ENCODE measurements at regions not wholly inside any gene's neighbourhood (a gene's known extent, or its start where the extent isn't known, plus 50 kb on each side); places are given as distances from the start of the nearest gene placed in this dataset.

DNA sequence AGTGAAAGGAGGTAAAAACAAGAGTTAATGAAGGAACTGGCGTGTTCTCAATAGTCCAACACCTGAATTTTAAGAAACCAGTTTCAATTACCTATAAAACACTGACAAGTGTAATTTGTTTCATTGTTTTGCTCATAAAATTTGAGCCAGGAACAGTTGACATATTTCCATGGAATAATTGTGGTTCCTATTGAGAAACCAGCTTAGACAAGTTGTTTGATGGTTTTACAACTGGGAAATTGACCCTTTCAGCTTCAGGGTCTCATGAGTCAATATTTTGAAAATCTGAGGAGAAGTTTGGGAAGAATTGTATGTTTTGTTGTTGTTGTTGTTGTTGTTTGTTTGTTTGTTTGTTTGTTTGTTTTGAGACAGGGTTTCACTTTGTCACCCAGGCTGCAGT is 69.1 kb upstream of the GADD45A start:
- DNase-seq (ENCODE audit: low spot score) = no peak

DNA sequence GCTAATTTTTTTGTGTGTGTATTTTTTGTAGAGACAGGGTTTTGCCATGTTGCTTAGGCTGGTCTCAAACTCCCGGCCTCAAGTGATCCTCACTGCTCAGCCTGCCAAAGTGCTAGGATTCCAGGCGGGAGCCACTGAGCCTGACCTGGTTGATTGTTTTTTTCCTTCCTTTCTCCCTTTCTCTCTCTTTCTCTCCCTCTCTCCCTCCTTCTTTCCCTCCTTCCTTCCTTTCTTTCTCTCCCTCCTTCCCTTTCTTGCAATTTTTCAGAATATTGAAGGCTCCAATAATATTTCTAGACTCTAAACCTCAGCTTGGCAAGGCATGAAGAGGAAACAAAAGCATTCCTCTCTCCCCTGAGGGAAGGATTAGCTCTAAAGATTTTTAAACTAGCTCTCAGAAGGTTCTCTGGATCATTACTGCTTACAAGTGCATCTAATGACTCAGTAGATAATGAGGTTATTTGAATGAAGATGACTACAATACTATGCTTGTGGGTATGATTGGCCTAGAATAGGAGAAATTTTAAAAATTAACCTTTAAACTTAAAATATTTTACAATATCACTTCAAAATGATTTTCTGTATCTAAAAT is 68.5 kb upstream of the GADD45A start:
- DNase-seq (ENCODE audit: low spot score) = no peak

DNA sequence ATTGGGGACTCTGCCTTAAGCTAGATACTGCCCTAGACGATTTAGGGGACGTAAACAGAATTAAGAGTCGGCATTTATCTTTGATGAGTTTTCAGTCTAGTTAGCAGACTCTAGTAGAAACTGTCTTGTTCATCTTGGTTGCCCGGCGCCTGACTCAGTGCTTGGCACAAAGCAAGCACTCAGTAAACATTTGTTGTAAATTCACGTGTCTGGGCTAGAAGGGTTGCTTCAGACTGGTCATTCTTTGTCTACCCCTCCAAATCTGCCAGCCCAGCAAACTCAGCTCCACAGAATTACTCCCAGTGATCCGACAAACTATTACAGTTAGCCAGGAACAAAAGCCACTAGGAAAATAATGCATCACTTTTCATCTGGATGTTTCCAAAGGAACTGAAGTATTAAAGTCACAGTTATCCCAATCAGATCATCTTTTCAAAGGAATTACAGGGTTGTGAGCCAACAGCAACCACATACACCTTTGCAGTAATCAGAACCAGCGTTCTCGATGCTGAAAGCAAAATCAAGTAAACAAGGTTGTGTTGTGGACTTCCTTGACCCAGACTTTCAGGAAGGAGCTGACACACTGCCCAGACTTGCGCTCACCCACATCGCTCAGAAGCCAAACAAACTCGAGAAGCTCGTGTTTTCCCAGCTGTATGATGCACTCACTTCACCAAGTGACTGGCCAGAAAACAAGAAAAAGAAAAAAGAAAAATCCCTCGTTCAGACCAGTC is 66.5 kb upstream of the GADD45A start:
- DNase-seq (ENCODE audit: low spot score) = no peak

DNA sequence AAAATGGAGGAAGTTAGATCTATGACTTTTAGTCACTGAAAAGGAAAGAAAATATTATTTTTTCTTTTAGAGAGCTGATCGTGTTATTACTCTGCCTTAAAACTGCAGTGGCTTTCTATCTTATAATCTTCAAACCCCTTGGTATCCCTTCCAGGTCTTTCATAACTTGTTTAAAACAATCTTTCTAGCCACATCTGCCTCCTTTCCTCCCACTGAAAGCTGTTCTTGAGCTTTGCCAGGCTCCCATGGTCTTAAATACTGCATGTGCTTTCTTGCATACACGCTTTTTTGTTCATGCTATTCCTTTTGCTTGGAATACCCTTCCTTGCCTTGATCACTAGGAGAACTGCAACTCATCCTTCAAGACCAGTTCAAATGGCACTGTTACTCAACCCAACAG is 65.9 kb upstream of the GADD45A start:
- DNase-seq (ENCODE audit: low spot score) = no peak

DNA sequence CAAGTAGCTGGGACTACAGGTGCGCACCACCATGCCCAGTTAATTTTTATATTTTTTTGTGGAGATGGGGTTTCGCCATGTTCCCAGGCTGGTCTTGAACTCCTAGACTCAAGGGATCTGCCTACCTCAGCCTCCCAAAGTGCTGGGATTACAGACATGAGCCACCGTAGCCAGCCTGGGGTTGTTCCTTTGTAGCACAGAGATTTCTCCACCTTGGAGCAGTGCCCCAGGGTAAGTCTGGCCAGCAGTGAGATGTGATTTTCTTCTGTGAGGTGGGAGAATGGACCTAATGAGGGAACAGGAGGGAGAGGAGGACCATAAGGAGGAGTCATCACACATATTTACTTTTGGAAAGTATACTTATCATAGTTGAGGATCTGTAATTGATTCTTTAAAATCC is 61.1 kb upstream of the GADD45A start:
- no peak for DNase-seq (ENCODE audit: low spot score)

DNA sequence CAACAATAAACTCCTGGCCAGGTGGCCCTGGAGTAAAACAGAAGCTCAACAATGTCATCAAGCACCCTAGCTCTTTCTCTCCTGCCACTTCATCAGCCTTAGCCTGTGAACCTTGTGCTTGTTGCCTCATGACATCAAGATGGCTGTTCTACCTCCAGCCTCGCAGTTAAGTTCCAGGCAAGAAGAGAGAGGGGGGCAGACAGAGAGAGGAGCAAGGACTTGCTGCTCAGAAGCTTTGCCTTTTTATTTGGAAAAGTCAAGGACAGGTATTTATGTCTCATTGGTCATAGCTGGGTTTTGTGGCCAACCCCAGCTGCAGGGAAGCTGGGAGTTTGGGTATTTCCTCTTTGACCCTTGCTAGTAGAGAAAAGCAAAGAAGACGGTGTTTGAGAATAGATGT is 60.3 kb upstream of the GADD45A start:
- DNase-seq (ENCODE audit: low spot score) = no peak

DNA sequence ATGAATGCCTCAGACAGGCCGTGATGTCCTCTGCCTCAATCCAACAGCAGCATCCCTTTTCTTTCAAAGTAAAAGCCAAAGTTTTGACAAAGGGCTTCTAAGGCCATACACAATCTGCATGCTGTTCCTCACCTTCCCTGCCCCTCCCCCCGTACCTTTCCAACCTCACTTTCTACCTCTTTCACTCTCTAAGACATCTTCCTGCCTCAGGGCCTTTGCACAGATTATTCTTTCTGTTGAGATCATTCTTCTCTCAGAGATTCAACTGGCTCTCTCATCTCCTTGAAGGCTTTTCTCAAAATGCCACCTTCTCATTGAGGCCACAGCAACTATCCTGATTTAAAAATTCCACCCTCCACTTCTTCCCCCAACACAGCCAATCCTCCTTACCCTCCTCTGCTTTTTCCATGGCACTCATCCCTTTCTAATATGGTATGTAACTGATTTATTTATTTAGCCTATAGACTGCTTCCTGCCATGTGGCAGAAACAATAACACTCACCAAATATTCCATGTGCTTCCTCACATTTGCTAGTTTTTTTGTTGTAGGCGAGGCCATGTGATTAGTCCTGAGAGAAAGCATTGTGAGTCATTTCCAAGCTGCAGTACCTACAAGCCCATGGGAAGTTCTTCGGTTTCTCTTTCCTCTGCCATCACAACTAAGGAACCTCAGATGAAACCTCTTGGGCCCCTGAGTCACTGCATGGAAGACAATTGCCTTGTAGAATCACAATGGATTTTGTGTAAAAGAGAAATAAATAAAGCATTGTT is 58.7 kb upstream of the GADD45A start:
- no peak for DNase-seq (ENCODE audit: low spot score)

DNA sequence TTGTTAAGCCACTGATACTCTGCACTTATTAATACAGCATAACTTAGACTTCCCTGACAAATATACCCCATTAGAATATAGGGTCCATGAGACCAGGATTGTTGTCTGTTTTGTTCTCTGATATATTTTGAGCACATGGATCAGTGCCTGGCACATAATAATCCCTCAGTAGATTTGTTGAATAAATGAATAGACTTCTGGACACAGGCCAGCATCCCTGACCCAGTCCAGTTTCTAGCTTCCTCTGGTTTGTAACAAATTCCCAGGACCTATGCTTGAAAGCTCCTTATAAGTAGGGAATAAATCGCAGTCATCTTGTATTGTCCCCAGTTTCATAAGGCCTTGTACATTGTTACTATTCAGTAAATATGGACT is 58.2 kb upstream of the GADD45A start:
- DNase-seq (ENCODE audit: low spot score) = no peak

DNA sequence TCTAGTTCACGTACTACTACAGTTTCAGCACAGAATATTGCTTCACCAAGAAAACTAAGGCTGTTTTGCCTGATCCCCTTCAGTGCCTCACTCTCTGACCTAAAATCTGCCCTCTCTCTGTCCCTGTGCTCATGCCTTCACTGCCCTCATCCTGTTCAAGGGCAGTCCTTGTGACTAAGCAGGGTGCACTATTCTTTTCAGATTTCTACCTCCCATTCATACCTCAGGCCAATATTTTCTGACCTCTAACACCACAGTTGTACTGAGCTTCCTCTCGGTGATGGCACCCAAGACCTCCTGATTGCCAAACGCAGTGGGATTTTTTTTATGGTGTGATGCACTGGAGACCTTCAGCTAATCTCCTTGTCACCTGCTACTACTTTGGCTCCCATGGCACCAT is 57.7 kb upstream of the GADD45A start:
- no peak for DNase-seq (ENCODE audit: low spot score)

DNA sequence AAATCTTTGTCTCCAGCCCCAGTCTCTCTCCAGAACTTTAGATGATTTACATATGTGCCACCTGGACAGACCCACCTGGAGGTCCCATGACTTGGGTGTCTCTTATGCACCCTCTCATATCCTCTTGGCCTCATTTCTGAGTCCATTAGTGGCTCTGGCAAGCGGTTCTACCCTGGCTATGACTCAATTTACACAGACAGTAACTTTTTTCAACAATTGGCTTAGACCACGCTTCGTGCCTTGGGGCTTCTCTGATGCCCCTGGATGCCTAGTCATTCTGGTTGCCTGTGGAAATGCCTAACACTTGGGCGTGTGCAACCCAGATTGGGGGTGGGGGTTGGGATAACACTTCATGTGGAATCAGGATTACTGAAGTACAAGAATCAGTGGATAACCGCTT is 57.1 kb upstream of the GADD45A start:
- no peak for DNase-seq (ENCODE audit: low spot score)

DNA sequence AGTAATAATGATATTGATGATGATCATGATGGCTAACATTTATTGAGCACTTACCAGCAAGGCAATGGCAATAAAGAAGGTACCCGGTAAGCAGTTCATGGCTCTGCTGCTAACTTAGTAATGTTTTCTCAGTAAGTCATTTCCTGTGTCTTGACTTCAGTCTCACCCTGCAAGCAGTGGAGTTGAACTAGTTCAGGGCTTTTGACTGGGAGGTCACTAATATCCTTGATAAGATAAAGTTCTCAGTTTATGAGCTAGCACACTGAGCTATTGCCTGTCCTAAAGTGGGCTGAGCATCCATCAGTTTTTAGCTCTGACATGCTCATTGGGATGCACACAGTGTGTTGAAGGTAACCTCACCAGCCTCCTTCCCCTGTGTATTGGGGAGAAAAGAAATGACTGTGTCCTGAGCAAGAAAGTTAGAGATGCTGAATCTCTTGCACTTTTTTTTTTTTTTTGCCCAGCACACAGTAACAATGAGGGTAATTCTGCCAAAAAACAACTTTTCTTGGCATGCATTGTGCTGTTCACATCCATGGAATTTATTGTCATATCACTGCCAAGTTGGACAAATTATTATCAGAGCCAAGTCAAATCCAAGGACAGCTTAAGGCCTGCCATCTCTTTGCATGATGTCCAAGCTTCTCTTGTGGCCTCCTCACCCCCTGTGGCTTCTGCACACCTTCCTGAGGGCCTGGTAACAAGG is 55.5 kb upstream of the GADD45A start:
- no peak for DNase-seq (ENCODE audit: low spot score)

DNA sequence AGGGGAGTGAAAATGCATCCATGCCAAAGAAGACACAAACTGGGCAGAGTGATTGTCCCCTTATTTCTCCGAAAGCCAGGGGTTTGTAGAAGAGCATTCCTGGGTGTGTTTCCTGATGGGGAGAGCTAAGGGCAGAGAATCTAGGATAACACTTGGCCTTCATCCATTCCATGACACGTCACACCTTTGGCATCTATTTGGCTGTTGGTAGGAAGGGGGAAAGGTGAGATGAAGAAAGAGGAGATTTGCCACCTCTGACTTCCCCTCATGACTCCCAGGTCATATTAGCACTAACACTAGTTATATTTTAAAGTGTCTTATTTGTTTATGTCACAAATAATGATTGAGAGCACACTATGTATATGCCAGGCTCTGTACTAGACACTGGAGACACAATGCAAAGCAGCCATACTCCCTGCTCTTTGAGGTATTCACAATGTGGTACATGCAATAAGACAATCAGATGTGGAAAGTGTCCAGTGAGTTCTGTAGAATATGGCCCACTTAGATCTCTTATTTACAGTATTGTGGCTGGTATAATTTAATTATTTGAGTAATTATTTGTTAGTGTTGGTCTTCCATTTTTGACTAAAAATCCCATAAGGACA is 54.5 kb upstream of the GADD45A start:
- DNase-seq (ENCODE audit: low spot score) = no peak

DNA sequence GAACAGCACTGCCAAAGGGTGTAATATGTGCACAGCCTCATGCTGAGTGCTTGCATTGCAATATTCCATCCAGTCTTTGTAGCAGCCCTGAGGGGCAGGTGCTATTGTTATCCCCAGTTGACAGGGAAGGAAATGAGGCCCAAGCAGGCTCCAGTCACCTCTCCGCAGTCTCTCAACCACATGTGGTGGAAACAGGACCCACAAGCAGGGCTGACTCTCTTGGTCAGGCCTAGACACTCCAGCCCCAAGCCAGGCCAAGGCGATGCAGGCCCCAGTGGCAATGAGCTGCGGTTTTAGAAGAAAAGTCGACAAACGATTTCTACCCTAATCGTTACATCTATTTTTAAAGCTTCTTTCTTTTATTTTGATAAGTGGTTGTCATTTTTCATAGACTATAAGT is 52.6 kb upstream of the GADD45A start:
- no peak for DNase-seq (ENCODE audit: low spot score)

DNA sequence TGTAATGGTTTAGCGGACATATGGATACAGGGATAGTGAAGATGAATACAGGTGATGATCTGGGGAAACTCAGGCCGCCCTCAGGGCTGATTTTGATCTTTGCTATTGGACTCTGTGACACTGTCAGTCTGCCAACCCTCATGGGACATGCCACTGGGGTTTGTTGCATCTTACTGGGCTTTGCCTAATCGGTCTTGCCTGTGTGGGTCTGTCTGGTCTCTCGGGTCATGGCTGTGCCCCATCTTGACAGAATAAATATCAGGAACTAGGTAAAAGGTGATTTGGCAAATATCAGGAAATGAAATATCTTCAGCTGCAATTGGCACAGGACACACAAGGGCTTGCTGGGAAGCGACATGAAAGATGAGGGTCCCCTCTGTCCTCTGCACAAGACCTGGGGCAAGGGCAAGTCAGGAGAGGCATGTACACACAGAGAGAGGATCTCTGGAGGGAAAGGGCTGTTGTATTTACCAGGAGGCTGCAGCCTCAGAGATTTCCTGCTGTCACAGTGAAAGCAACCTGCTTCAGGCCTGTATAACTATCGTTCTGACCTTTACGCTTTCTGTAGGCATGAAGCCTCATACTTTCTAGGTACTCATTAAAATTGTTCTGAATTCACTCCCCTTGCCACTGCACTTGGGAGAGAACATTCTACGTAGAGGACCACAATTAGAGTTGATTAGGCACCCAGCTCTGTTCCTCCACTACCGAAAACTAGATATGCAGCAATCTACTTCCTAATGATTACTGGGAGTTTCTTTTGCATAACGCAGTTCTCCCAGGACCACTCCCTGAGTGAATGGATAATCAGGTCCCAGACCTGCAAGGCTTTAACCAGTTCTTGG is 52.0 kb upstream of the GADD45A start:
- DNase-seq (ENCODE audit: low spot score) = no peak

DNA sequence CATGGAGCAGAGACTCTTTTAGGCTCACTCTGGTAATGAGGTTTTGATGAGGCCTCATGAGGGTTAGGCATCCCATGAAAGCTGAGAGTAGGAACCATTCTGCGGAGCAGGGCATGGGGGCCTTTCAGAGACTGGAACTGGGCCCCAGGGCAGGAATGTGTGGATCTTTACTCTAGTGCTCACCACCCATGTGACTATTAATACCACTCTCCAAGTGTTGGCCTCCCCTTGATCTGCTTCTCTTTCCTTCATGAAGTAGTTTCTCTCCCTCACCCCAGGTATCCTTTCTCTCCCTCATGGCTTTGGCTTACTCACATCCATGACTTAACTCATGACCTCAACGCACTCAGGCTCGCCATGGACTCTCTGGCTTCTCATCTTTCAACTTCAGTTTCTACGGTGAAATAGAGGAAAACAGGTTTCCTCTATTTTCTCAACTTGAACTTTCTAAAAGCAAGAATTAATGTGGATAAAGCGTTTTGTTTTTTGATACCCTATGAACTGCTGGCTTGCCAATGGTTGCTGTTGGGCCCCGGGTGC is 50.5 kb upstream of the GADD45A start:
- no peak for DNase-seq (ENCODE audit: low spot score)

DNA sequence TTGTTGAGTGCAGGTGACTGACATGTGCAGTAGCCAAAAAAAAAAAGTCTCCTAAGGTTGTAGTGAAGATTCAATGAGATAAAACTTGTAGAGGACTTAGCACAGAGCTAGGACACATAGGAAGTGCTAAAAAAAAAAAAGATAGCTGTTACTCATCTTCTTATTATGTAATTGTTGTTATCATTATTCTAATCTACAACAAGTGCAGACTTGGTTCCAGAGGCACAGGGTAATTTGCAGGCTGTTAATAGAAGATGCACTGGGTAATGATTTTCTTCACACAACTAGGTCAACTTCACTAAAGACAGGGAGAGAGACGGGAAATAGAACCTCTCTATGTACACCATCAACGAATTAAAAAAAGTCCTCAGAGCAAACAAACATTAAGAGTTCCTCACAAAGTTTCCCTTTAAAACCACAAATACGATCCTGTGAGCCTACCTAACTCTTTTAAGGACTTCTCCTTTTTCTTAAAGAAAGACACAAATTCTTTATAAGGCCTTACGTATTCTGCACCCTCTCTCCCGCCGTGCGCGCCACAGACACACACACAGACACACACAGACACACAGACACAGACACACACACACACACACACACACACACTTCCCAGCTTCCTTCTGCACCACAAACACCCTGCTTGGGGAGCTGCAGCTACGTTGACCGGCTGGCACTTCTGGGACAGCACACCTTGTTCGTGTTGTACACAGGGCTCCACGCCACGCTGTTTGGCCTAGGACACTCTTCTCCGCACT is 49.8 kb upstream of the GADD45A start:
- DNase-seq (ENCODE audit: low spot score) = no peak

Measured in NAMALWA (cell line).